ENCODE measurements at regions not wholly inside any gene's neighbourhood (a gene's known extent, or its start where the extent isn't known, plus 50 kb on each side); places are given as distances from the start of the nearest gene placed in this dataset. TPM values are rescaled to one million over a fixed set of nuclear protein-coding genes. Genes with fewer than 3 reads are reported as not detected.

DNA sequence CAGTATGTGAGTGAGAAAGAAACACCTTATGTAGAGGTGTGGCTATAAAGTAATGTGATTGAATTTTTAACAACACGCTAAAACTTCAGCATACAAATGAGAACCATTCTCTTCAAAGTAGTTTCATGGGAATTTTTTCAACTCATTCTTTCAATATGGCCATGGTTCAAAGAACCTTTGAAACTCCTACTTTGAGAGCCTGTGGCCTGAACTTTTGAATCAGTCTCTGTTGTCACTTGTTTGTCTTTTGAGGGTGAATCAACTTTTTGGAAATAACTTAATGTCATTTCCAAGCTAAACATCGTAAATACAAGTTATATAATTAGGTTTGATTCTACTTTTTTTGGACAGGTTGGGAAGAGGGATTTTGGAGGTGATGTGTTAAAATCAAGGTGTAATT, 49.9 kb upstream of the CASK start:
- Histone ChIP-seq H3K27ac (no peak overlapping the region), H3K4me1 (ENCODE audit: insufficient read depth) (no peaks in the 10 kb centered on the region), H4K20me1 (ENCODE audit: insufficient read depth) (no peaks in the 10 kb centered on the region), H3K9me2 (ENCODE audit: insufficient read depth) (no peaks in the 10 kb centered on the region), H3K79me2 (ENCODE audit: insufficient read depth) (no peaks in the 10 kb centered on the region), H3K36me3 (ENCODE audit: low read depth) (no peaks in the 10 kb centered on the region), H2AFZ (no peak overlapping the region), H3K4me2 (ENCODE audit: unreplicated experiment) (no peak overlapping the region), H3K27me3 (replicated peaks; ENCODE audit: insufficient read depth) (no peaks in the 10 kb centered on the region), H3K9ac (no peak overlapping the region), H3K9me3 (ENCODE audit: low read depth) (no peaks in the 10 kb centered on the region), H3K4me3 (no peak overlapping the region), H3F3A (ENCODE audit: insufficient read depth) (no peaks in the 10 kb centered on the region)
- DNase-seq, result no peak
- in situ Hi-C loops (cut with MboI), result no loop called here
- no peak for TF ChIP-seq EZH2 (IDR thresholded peaks at IDR 0.05; ENCODE audit: insufficient read depth, poor library complexity, severe bottlenecking)
- 53 to 70% methylated on average over 2 of the region's 2 CpGs for WGBS, 2 experiments (ENCODE audit: low coverage in 1 of 2, low lambda C conversion rate in 2 of 2, missing lambda C conversion rate in 2 of 2)

Small RNAs in the stretch of these regions (small RNA-seq; reads per million reads assigned to genes)
- not detected for gene RNU6-1124P (ENCODE audit: low read depth, low replicate concordance)
- gene RNU6-630P (ENCODE audit: low read depth, low replicate concordance), result not detected
- gene Z92545.1 (ENCODE audit: low read depth, low replicate concordance), result not detected

Data from GM23248 (cell line).